Endodermal cell (in vitro differentiated cells): ENCODE measurements at regions not wholly inside any gene's neighbourhood (a gene's known extent, or its start where the extent isn't known, plus 50 kb on each side); places are given as distances from the start of the nearest gene placed in this dataset.
A peak's percentile ranks its signal among the peaks of the same experiment; 100 is the strongest.
"Not testable (repeated sequence)": the region's sequence is repeated elsewhere in the genome, so short reads cannot be mapped to it uniquely, and the experiment has no call there.

Experiments used
- DNase-seq: peaks from one replicate; pipeline ENCODE4 v3.0.0-alpha.2; 2017
- H3K27ac ChIP-seq: 2 replicates; pipeline ENCODE4 v1.5.1; 2013; ENCODE audit warnings: mild to moderate bottlenecking, low read depth, low read length, moderate library complexity
- H3K27me3 ChIP-seq: 2 replicates; pipeline ENCODE4 v1.6.1; 2013; ENCODE audit warnings: mild to moderate bottlenecking, low read length, moderate library complexity; ENCODE audit not compliant: insufficient read depth, control insufficient read depth, poor library complexity, severe bottlenecking
- H3K36me3 ChIP-seq: 2 replicates; pipeline ENCODE4 v1.7.0; 2013; ENCODE audit warnings: mild to moderate bottlenecking, low read length, moderate library complexity; ENCODE audit not compliant: control insufficient read depth, insufficient read depth
- H3K4me1 ChIP-seq: one replicate; pipeline ENCODE4 v1.7.0; 2013; ENCODE audit warnings: low read length; ENCODE audit not compliant: control insufficient read depth, insufficient read depth
- H3K4me3 ChIP-seq: 2 replicates; pipeline ENCODE4 v1.5.1; 2013; ENCODE audit warnings: mild to moderate bottlenecking, low read length, moderate library complexity
- H3K9ac ChIP-seq: 2 replicates; pipeline ENCODE4 v1.6.1; 2013; ENCODE audit warnings: mild to moderate bottlenecking, low read length, moderate library complexity; ENCODE audit not compliant: poor library complexity, severe bottlenecking; ENCODE audit errors: extremely low read depth
- H3K9me3 ChIP-seq: 2 replicates; pipeline ENCODE4 v1.6.1; 2013; ENCODE audit warnings: mild to moderate bottlenecking, low read length, moderate library complexity; ENCODE audit not compliant: control insufficient read depth
- H3K27ac Mint-ChIP-seq: 2 replicates; pipeline ENCODE4 v1.8.0; 2020; ENCODE audit warnings: mixed read lengths
- H3K27me3 Mint-ChIP-seq: 2 replicates; pipeline ENCODE4 v1.8.0; 2021; ENCODE audit warnings: mild to moderate bottlenecking, mixed read lengths; ENCODE audit not compliant: insufficient read depth
- H3K36me3 Mint-ChIP-seq: 2 replicates; pipeline ENCODE4 v1.8.0; 2020; ENCODE audit warnings: low read depth, mixed read lengths
- H3K4me1 Mint-ChIP-seq: 2 replicates; pipeline ENCODE4 v1.8.0; 2020; ENCODE audit warnings: mixed read lengths
- H3K4me3 Mint-ChIP-seq: 2 replicates; pipeline ENCODE4 v1.8.0; 2020; ENCODE audit warnings: mild to moderate bottlenecking, moderate library complexity, mixed read lengths
- H3K9me3 Mint-ChIP-seq: 2 replicates; pipeline ENCODE4 v1.8.0; 2020; ENCODE audit warnings: mild to moderate bottlenecking, mixed read lengths
- WGBS, 2 experiments: methylation state at CpG; one replicate each; pipeline versions ENCODE4 v1.1.5 to v1.1.7; 2013; ENCODE audit warnings: missing lambda C conversion rate in 2 of 2, mixed read lengths in 1 of 2; ENCODE audit not compliant: insufficient coverage in 1 of 2, insufficient read length in 1 of 2; 5-methylcytosine and 5-hydroxymethylcytosine counted together
- TF ChIP-seq, protein P1 (sequence below): fragments of 200-600 bp; sonication (generic); conservative IDR thresholded peaks from 2 replicates; pipeline ENCODE4 v1.5.0; 2021; ENCODE audit warnings: antibody characterized with exemption, mild to moderate bottlenecking

DNA sequence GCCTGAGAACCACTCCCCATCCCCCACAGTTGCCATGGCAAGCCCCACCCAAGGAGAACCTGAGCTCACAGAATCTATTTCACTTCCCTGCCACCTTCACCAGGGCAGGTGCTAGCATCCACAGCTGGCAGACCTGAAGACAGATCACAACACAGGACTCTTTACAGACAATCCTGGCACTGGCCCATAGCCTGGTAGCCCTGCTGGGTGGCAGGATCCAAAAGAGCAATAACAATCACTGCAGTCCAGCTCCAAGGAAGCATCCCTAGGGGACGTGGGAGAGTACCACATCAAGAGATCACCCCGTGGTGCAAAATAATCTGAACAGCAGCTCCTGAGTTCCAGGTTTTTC, 463.2 kb upstream of the PIK3R1 start:
- H3K9ac ChIP-seq: no peak overlapping the region
- DNase-seq: no peak
- H3K4me1 ChIP-seq: peaks cover 9% of the 10 kb centered on the region
- peaks cover 19% of the 10 kb centered on the region for H3K4me1 Mint-ChIP-seq
- no peaks in the 10 kb centered on the region for H3K36me3 ChIP-seq
- H3K27ac ChIP-seq: no peak overlapping the region
- WGBS, 2 experiments: 92 to 100% methylated on average over 2 of the region's 2 CpGs
- H3K4me3 ChIP-seq: peak overlapping the region; percentile 50
- no peaks in the 10 kb centered on the region for H3K27me3 Mint-ChIP-seq
- H3K9me3 ChIP-seq: peaks cover 52% of the 10 kb centered on the region
- peaks cover 26% of the 10 kb centered on the region for H3K36me3 Mint-ChIP-seq
- H3K27me3 ChIP-seq: no peaks in the 10 kb centered on the region
- no peak overlapping the region for H3K4me3 Mint-ChIP-seq
- H3K27ac Mint-ChIP-seq: peak overlapping the region; percentile 77
- H3K9me3 Mint-ChIP-seq: peaks cover 66% of the 10 kb centered on the region
- TF ChIP-seq, protein P1, sequence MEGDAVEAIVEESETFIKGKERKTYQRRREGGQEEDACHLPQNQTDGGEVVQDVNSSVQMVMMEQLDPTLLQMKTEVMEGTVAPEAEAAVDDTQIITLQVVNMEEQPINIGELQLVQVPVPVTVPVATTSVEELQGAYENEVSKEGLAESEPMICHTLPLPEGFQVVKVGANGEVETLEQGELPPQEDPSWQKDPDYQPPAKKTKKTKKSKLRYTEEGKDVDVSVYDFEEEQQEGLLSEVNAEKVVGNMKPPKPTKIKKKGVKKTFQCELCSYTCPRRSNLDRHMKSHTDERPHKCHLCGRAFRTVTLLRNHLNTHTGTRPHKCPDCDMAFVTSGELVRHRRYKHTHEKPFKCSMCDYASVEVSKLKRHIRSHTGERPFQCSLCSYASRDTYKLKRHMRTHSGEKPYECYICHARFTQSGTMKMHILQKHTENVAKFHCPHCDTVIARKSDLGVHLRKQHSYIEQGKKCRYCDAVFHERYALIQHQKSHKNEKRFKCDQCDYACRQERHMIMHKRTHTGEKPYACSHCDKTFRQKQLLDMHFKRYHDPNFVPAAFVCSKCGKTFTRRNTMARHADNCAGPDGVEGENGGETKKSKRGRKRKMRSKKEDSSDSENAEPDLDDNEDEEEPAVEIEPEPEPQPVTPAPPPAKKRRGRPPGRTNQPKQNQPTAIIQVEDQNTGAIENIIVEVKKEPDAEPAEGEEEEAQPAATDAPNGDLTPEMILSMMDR: no peak

DNA sequence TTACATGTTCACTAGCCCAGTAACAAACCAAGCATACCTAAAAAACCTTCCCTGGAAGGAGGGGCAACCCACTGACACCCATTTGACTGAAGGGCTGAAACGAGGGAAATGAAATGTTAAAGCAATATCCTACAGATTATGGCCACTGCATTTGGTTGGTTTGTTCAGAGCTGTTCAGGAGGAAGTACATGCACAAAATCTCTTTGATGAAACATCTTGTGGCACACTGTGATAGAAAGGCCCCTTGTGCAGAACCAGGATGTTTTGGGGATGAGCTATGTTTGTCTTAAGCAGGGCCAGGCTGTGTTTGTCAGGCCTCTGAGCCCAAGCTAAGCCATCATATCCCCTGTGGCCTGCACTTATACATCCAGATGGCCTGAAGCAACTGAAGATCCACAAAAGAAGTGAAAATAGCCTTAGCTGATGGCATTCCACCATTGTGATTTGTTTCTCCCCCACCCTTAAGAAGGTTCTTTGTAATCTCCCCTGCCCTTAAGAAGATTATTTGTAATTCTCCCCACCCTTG, 467.3 kb upstream of the PIK3R1 start:
- H3K36me3 ChIP-seq: no peaks in the 10 kb centered on the region
- peaks cover 45% of the 10 kb centered on the region for H3K9me3 ChIP-seq
- 88% methylated on average over 1 of the region's 1 CpG; no CpG with 5 or more reads in 1 of the 2 experiments for WGBS, 2 experiments
- Mint-ChIP-seq H3K9me3 (peaks cover 49% of the 10 kb centered on the region), H3K4me3 (no peak overlapping the region), H3K27ac (peak overlapping the region; percentile 65), H3K36me3 (peaks cover 26% of the 10 kb centered on the region), H3K27me3 (no peaks in the 10 kb centered on the region), H3K4me1 (peaks cover 19% of the 10 kb centered on the region)
- H3K27ac ChIP-seq: no peak overlapping the region
- no peak for DNase-seq
- peak overlapping the region; percentile 66 for H3K4me3 ChIP-seq
- peaks cover 9% of the 10 kb centered on the region for H3K4me1 ChIP-seq
- no peaks in the 10 kb centered on the region for H3K27me3 ChIP-seq
- H3K9ac ChIP-seq: no peak overlapping the region
- TF ChIP-seq, protein P1: no peak

DNA sequence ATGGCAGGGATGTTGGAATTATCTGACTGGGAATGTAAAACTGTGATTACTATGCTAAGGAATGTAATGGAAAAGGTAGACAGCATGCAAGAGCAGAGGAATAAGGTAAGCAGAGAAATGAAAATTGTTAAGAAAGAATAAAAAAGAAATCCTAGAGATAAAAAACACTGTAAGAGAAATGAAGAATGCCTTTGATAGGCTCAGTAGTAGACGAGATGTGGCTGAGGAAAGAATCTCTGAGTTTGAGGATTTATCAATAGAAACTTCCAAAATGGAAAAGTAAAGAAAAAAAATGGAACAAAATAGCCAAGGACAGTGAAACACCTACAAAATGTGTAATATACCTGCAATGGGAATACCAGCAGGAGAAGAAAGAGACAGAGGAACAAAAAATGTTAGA, 468.5 kb upstream of the PIK3R1 start:
- 97 to 100% methylated on average over 1 of the region's 1 CpG for WGBS, 2 experiments
- H3K4me1 Mint-ChIP-seq: peaks cover 16% of the 10 kb centered on the region
- no peak overlapping the region for H3K4me3 Mint-ChIP-seq
- peaks cover 6% of the 10 kb centered on the region for H3K4me1 ChIP-seq
- no peak overlapping the region for H3K27ac ChIP-seq
- peaks cover 39% of the 10 kb centered on the region for H3K9me3 ChIP-seq
- TF ChIP-seq, protein P1: no peak
- peaks cover 24% of the 10 kb centered on the region for H3K36me3 Mint-ChIP-seq
- H3K36me3 ChIP-seq: no peaks in the 10 kb centered on the region
- no peaks in the 10 kb centered on the region for H3K27me3 Mint-ChIP-seq
- H3K27ac Mint-ChIP-seq: no peak overlapping the region
- no peaks in the 10 kb centered on the region for H3K27me3 ChIP-seq
- H3K9me3 Mint-ChIP-seq: peaks cover 42% of the 10 kb centered on the region
- no peak overlapping the region for H3K9ac ChIP-seq
- no peak for DNase-seq
- H3K4me3 ChIP-seq: peak overlapping the region; percentile 66

DNA sequence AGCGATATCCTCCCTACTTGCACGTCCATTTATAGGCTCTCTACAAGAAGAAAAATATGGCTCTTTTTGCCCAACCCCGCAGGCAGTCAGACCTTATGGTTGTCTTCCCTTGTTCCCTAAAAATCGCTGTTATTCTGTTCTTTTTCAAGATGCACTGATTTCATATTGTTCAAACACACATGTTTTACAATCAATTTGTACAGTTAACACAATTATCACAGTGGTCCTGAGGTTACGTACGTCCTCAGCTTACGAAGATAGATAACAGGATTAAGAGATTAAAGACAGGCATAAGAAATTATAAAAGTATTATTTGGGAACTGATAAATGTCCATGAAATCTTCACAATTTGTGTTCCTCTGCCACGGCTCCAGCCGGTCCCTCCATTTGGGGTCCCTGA, 468.9 kb upstream of the PIK3R1 start:
- H3K9me3 Mint-ChIP-seq: peaks cover 39% of the 10 kb centered on the region
- 94 to 100% methylated on average over 1 to 8 of the region's 9 CpGs for WGBS, 2 experiments
- H3K36me3 ChIP-seq, H3K27ac ChIP-seq, H3K4me3 Mint-ChIP-seq, H3K4me1 ChIP-seq, H3K27me3 ChIP-seq, H3K27ac Mint-ChIP-seq, DNase-seq, H3K9ac ChIP-seq, H3K27me3 Mint-ChIP-seq: not testable (repeated sequence)
- H3K4me1 Mint-ChIP-seq: peaks cover 14% of the 10 kb centered on the region
- Histone ChIP-seq H3K9me3 (peaks cover 38% of the 10 kb centered on the region), H3K4me3 (peak overlapping the region; percentile 66)
- H3K36me3 Mint-ChIP-seq: peaks cover 21% of the 10 kb centered on the region
